HG02938 (cell line): ENCODE measurements at regions not wholly inside any gene's neighbourhood (a gene's known extent, or its start where the extent isn't known, plus 50 kb on each side); places are given as distances from the start of the nearest gene placed in this dataset.

Experiments
- ATAC-seq: cut with Tn5 transposase; IDR thresholded peaks from one replicate; pipeline ENCODE4 v1.9.1; 2021; ENCODE audit warnings: mild to moderate bottlenecking, moderate library complexity; ENCODE audit not compliant: unreplicated experiment

GRCh38 chr12:25904442-25904841 is 54.0 kb upstream of the RASSF8 start:
- ATAC-seq, result no peak

GRCh38 chr12:25906651-25907340 is 51.7 kb upstream of the RASSF8 start:
- ATAC-seq, result no peak
